Upper lobe of left lung (tissue), 4 donors: ENCODE measurements at regions not wholly inside any gene's neighbourhood (a gene's known extent, or its start where the extent isn't known, plus 50 kb on each side); places are given as distances from the start of the nearest gene placed in this dataset.

Experiments
- CTCF ChIP-seq, 6 experiments: fragments of 450-650 bp in 4 of 6; fragments of 200-600 bp in 2 of 6; sonication (generic) in 2 of 6; IDR thresholded peaks; one replicate each; pipeline ENCODE4 v1.5.1; 2016 to 2019; ENCODE audit warnings: antibody characterized with exemption in 6 of 6
- POLR2AphosphoS5 ChIP-seq, 2 donors: sonication (generic); formaldehyde crosslinking; IDR thresholded peaks; one replicate each; pipeline ENCODE4 v1.5.1; 2017; ENCODE audit warnings: antibody characterized with exemption in 2 of 2

- TF ChIP-seq POLR2AphosphoS5 (IDR thresholded peaks at IDR 0.05) = no peak
- TF ChIP-seq CTCF (IDR thresholded peaks at IDR 0.05) = no peak
These were observed 121.8 kb downstream of the NSG2 start for GRCh38 chr5:174167080-174167910.
